ENCODE measurements at regions not wholly inside any gene's neighbourhood (a gene's known extent, or its start where the extent isn't known, plus 50 kb on each side); places are given as distances from the start of the nearest gene placed in this dataset.

DNA sequence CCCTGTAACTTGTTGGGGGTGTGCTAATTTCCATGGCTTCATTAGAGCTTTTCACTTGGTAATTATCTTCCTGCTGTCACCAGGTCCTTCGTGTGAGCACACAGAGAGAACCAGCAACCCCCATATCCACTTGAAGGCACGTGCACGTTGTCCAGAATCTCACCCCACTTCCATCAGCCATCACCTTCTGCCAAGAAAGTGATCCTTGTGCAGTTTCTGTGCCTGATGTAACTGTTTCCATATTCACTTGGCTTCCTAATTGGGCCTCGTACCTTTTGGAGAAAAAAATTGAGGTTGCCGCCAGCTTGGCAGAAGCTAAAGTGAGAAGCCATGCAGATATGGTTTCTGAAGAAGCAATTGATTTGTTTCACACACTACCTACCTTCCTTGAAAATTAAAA is 153.7 kb upstream of the TSHZ2 start (continued):
- no peak for TF ChIP-seq SNAPC4 (CRISPR knock-in tag; IDR thresholded peaks at IDR 0.05)
- TF ChIP-seq FOXO4 (CRISPR knock-in tag; conservative IDR thresholded peaks at IDR 0.05): no peak
- TF ChIP-seq ZNF775 (CRISPR knock-in tag; IDR thresholded peaks at IDR 0.05; ENCODE audit: borderline replicate concordance): no peak
- TF ChIP-seq MLX (CRISPR knock-in tag; IDR thresholded peaks at IDR 0.05): no peak
- TF ChIP-seq IRX3 (CRISPR knock-in tag; IDR thresholded peaks at IDR 0.05; ENCODE audit: borderline replicate concordance, low read depth): no peak
- TF ChIP-seq, protein P1, sequence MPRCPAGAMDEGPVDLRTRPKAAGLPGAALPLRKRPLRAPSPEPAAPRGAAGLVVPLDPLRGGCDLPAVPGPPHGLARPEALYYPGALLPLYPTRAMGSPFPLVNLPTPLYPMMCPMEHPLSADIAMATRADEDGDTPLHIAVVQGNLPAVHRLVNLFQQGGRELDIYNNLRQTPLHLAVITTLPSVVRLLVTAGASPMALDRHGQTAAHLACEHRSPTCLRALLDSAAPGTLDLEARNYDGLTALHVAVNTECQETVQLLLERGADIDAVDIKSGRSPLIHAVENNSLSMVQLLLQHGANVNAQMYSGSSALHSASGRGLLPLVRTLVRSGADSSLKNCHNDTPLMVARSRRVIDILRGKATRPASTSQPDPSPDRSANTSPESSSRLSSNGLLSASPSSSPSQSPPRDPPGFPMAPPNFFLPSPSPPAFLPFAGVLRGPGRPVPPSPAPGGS (CRISPR knock-in tag; IDR thresholded peaks at IDR 0.05): no peak
- no peak for TF ChIP-seq MAFK (conservative IDR thresholded peaks at IDR 0.05 in 1 of 2, IDR thresholded peaks at IDR 0.05 in 1 of 2; ENCODE audit: low read length in 2 of 2)
- TF ChIP-seq NFE2L2 (IDR thresholded peaks at IDR 0.05; ENCODE audit: low read length): no peak
- TF ChIP-seq CENPT (CRISPR knock-in tag; IDR thresholded peaks at IDR 0.05; ENCODE audit: low read depth): no peak
- TF ChIP-seq ZBTB20 (CRISPR knock-in tag; IDR thresholded peaks at IDR 0.05; ENCODE audit: borderline replicate concordance, low read depth): no peak
- TF ChIP-seq, protein P2, sequence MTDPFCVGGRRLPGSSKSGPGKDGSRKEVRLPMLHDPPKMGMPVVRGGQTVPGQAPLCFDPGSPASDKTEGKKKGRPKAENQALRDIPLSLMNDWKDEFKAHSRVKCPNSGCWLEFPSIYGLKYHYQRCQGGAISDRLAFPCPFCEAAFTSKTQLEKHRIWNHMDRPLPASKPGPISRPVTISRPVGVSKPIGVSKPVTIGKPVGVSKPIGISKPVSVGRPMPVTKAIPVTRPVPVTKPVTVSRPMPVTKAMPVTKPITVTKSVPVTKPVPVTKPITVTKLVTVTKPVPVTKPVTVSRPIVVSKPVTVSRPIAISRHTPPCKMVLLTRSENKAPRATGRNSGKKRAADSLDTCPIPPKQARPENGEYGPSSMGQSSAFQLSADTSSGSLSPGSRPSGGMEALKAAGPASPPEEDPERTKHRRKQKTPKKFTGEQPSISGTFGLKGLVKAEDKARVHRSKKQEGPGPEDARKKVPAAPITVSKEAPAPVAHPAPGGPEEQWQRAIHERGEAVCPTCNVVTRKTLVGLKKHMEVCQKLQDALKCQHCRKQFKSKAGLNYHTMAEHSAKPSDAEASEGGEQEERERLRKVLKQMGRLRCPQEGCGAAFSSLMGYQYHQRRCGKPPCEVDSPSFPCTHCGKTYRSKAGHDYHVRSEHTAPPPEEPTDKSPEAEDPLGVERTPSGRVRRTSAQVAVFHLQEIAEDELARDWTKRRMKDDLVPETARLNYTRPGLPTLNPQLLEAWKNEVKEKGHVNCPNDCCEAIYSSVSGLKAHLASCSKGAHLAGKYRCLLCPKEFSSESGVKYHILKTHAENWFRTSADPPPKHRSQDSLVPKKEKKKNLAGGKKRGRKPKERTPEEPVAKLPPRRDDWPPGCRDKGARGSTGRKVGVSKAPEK (CRISPR knock-in tag; IDR thresholded peaks at IDR 0.05; ENCODE audit: borderline replicate concordance): no peak
